Heart left ventricle (tissue), 16 donors: ENCODE measurements at regions not wholly inside any gene's neighbourhood (a gene's known extent, or its start where the extent isn't known, plus 50 kb on each side); places are given as distances from the start of the nearest gene placed in this dataset.
A peak's percentile ranks its signal among the peaks of the same experiment; 100 is the strongest.

Experiments used
- ATAC-seq, 4 donors: fragments of 200-7000 bp; cut with Tn5 transposase; one replicate each; pipeline ENCODE4 v1.9.1; 2020 to 2022; ENCODE audit warnings: moderate library complexity in 4 of 4, mild to moderate bottlenecking in 3 of 4, moderate number of reproducible peaks in 1 of 4
- DNase-seq, 5 donors: peaks; one replicate each; pipeline ENCODE4 v3.0.0-alpha.2; 2020
- H3K27ac ChIP-seq, 12 donors: fragments of 200-600 bp; sonication (generic) in 4 of 12; one replicate each; pipeline versions ENCODE4 v1.5.0 to v1.8.0; 2016 to 2022; ENCODE audit warnings: mild to moderate bottlenecking in 2 of 12
- H3K27me3 ChIP-seq, 9 donors: fragments of 200-600 bp; sonication (generic) in 2 of 9; one replicate each; pipeline versions ENCODE4 v1.5.1 to v1.8.0; 2016 to 2022; ENCODE audit warnings: mild to moderate bottlenecking in 3 of 9
- H3K36me3 ChIP-seq, 9 donors: fragments of 200-600 bp; sonication (generic) in 2 of 9; one replicate each; pipeline versions ENCODE4 v1.5.0 to v1.8.0; 2018 to 2022; ENCODE audit warnings: mild to moderate bottlenecking in 2 of 9
- H3K4me1 ChIP-seq, 12 donors: fragments of 200-600 bp; sonication (generic) in 4 of 12; one replicate each; pipeline versions ENCODE4 v1.5.0 to v1.8.0; 2016 to 2022; ENCODE audit warnings: mild to moderate bottlenecking in 3 of 12
- H3K4me3 ChIP-seq, 12 donors: fragments of 200-600 bp; sonication (generic) in 4 of 12; one replicate each; pipeline versions ENCODE4 v1.5.0 to v1.8.0; 2017 to 2022; ENCODE audit warnings: mild to moderate bottlenecking in 9 of 12, moderate library complexity in 4 of 12
- H3K9me3 ChIP-seq, 12 donors: fragments of 200-600 bp; sonication (generic) in 4 of 12; one replicate each; pipeline versions ENCODE4 v1.5.0 to v1.8.0; 2016 to 2022; ENCODE audit warnings: mild to moderate bottlenecking in 1 of 12
- CTCF ChIP-seq, 12 donors: fragments of 200-600 bp; sonication (generic) in 4 of 12; IDR thresholded peaks; one replicate each; pipeline versions ENCODE4 v1.5.0 to v1.8.0; 2018 to 2022; ENCODE audit warnings: antibody characterized with exemption in 12 of 12, mild to moderate bottlenecking in 5 of 12
- POLR2A ChIP-seq, 2 donors: fragments of 450-650 bp; IDR thresholded peaks; one replicate each; pipeline ENCODE4 v1.6.1; 2017; ENCODE audit warnings: antibody characterized with exemption in 2 of 2, mild to moderate bottlenecking in 2 of 2, moderate library complexity in 2 of 2
- WGBS, 4 donors: extraction: QIAGEN DNeasy Blood & Tissue Kit in 2 of 4; methylation state at CpG; one replicate each; pipeline versions ENCODE4 v1.1.5 to v1.1.7; 2013 to 2018; 5-methylcytosine and 5-hydroxymethylcytosine counted together
- intact Hi-C, 10 donors: fragments of 100-400 bp; cut with DNase I; formaldehyde crosslinking; loops; one replicate each; pipeline versions ENCODE4 v1.11.1 to v1.14.2; 2022
- donor health status: ischemic (EF 13 %, LVEDD 7.1; RV severe dilation, severe dysfunction).
- donor health status: healthy with polysubstance abuse.
- donor health status: DM: no; HTN: yes; CAD: no.
- donor health status: DM: no; HTN: no; CAD: no.
- donor health status: ischemic (EF 25% LVEDD 6.9; RV normal size, moderate dysfunction).
- donor health status: ischemic (EF 25% LVEDD 5.7; RV mildly dilated, moderate dysfunction).
- donor health status: healthy.
- donor health status: DM: yes; HTN: yes; CAD: no.
- donor health status: ischemic (EF 35%, LVEDD 5.7; RV mildly dilated, moderate dysfunction).
- donor health status: nonischemic (EF 11% LVEDD 7.7; RV severe dilation, severe dysfunction).
- donor health status: DM: yes; HTN: yes; CAD: no.
- donor health status: PGD.
- donor health status: ischemic (EF 29% LVEDD 5.4; RV normal size, mild dysfunction).
- donor health status: nonischemic (EF 23%, LVEDD 6.1; RV moderate dilation, normal function).

GRCh38 chr5:63451188-63451587, 511.1 kb downstream of the HTR1A start:
- H3K36me3 ChIP-seq = no peaks in the 10 kb centered on the region
- no peaks in the 10 kb centered on the region for H3K9me3 ChIP-seq
- no peak for DNase-seq
- TF ChIP-seq POLR2A (IDR thresholded peaks at IDR 0.05) (no peak), CTCF (IDR thresholded peaks at IDR 0.05) (no peak)
- no peak overlapping the region for H3K4me3 ChIP-seq
- no peak for ATAC-seq
- intact Hi-C loops = no loop called here
- H3K27ac ChIP-seq = no peak overlapping the region
- WGBS, 4 donors = 33 to 48% (median 35%) methylated on average over 2 of the region's 2 CpGs
- no peaks in the 10 kb centered on the region for H3K4me1 ChIP-seq
- H3K27me3 ChIP-seq = no peaks in the 10 kb centered on the region

- 75 to 84% (median 80%) methylated on average over 3 of the region's 3 CpGs for WGBS, 4 donors
- intact Hi-C loops = no loop called here
These were observed 522.7 kb downstream of the HTR1A start for GRCh38 chr5:63439537-63439936.

GRCh38 chr5:63409737-63410136, 552.5 kb downstream of the HTR1A start:
- H3K27me3 ChIP-seq = no peaks in the 10 kb centered on the region
- H3K4me3 ChIP-seq = no peak overlapping the region
- no peaks in the 10 kb centered on the region for H3K36me3 ChIP-seq
- WGBS, 4 donors = 49 to 57% (median 54%) methylated on average over 4 of the region's 4 CpGs
- H3K9me3 ChIP-seq = no peaks in the 10 kb centered on the region
- no peaks in the 10 kb centered on the region for H3K4me1 ChIP-seq
- no peak overlapping the region for H3K27ac ChIP-seq
- DNase-seq = no peak
- ATAC-seq = no peak
- intact Hi-C loops = loop anchor here in 1 of 10 donors (10.0 kb wide), 1 partner anchor 415 kb away; no protein-coding TSS in a partner anchor
- no peak for TF ChIP-seq CTCF (IDR thresholded peaks at IDR 0.05)
- TF ChIP-seq POLR2A (IDR thresholded peaks at IDR 0.05) = no peak

More at GRCh38 chr5:63439537-63439936, 522.7 kb downstream of the HTR1A start:
- TF ChIP-seq POLR2A (IDR thresholded peaks at IDR 0.05) = no peak
- no peaks in the 10 kb centered on the region for H3K27me3 ChIP-seq
- no peaks in the 10 kb centered on the region for H3K36me3 ChIP-seq
- no peaks in the 10 kb centered on the region for H3K4me1 ChIP-seq
- DNase-seq (no peak), ATAC-seq (no peak)
- H3K27ac ChIP-seq = no peak overlapping the region
- no peaks in the 10 kb centered on the region for H3K9me3 ChIP-seq
- no peak overlapping the region for H3K4me3 ChIP-seq

- Histone ChIP-seq H3K36me3 (no peaks in the 10 kb centered on the region), H3K27ac (no peak overlapping the region), H3K4me3 (no peak overlapping the region), H3K27me3 (no peaks in the 10 kb centered on the region), H3K9me3 (no peaks in the 10 kb centered on the region), H3K4me1 (no peaks in the 10 kb centered on the region)
- 54 to 61% (median 55%) methylated on average over 3 of the region's 3 CpGs for WGBS, 4 donors
- TF ChIP-seq POLR2A (IDR thresholded peaks at IDR 0.05) (no peak), CTCF (IDR thresholded peaks at IDR 0.05) (no peak)
- no peak for ATAC-seq
- no peak for DNase-seq
- intact Hi-C loops = loop anchor here in 1 of 10 donors (10.0 kb wide), 1 partner anchor 416 kb away; no protein-coding TSS in a partner anchor
These were observed 553.3 kb downstream of the HTR1A start for GRCh38 chr5:63408984-63409383.

- H3K9me3 ChIP-seq = no peaks in the 10 kb centered on the region
- no peaks in the 10 kb centered on the region for H3K36me3 ChIP-seq
- H3K27ac ChIP-seq = no peak overlapping the region
- peaks cover 0 to 6% (median 0%) of the 10 kb centered on the region in 9 donors for H3K27me3 ChIP-seq
- H3K4me1 ChIP-seq = no peaks in the 10 kb centered on the region
- peak in 3 of 4 donors; percentile 65 to 69 (median 69) for ATAC-seq
- DNase-seq = peak; percentile 21 to 58 (median 34)
- TF ChIP-seq POLR2A (IDR thresholded peaks at IDR 0.05) (no peak), CTCF (IDR thresholded peaks at IDR 0.05) (peak; percentile 44 to 84 (median 70))
- H3K4me3 ChIP-seq = no peak overlapping the region
- 40 to 43% (median 41%) methylated on average over 7 of the region's 7 CpGs for WGBS, 4 donors
- intact Hi-C loops = loop anchor here (1.0 to 10.0 kb wide), 4 partner anchors 423 to 562 kb away; partner anchors contain the start of gene HTR1A (in 9 of the 10)
These were observed 560.7 kb downstream of the HTR1A start for GRCh38 chr5:63401436-63402046.
